Stimulated activated naive CD4-positive, alpha-beta T cell treated with Interleukin-2 at 50 U/mL for 16 hours (primary cell): ENCODE measurements at regions not wholly inside any gene's neighbourhood (a gene's known extent, or its start where the extent isn't known, plus 50 kb on each side); places are given as distances from the start of the nearest gene placed in this dataset.

ENCODE experiments used
- DNase-seq: peaks from one replicate; lab custom pipeline; 2025; lab: John Stamatoyannopoulos, UW

- DNase-seq = no peak
Measured at GRCh38 chr1:59025898-59026426, 242.1 kb upstream of the JUN start.

GRCh38 chr1:59026472-59026948 is 242.7 kb upstream of the JUN start:
- DNase-seq = no peak

- no peak for DNase-seq
Measured at GRCh38 chr1:59027177-59027576, 243.3 kb upstream of the JUN start.

GRCh38 chr1:59028048-59028447 is 244.2 kb upstream of the JUN start:
- no peak for DNase-seq

- no peak for DNase-seq
Measured at GRCh38 chr1:59029411-59030167, 245.7 kb upstream of the JUN start.

GRCh38 chr1:59032228-59032627 is 248.4 kb upstream of the JUN start:
- no peak for DNase-seq

GRCh38 chr1:59033761-59034160 is 249.9 kb upstream of the JUN start:
- DNase-seq = no peak

- no peak for DNase-seq
Measured at GRCh38 chr1:59034925-59035324, 251.1 kb upstream of the JUN start.

GRCh38 chr1:59039551-59039950 is 255.7 kb upstream of the JUN start:
- no peak for DNase-seq

- DNase-seq = no peak
Measured at GRCh38 chr1:59040486-59040885, 256.4 kb upstream of the FGGY start.

- DNase-seq = no peak
Measured at GRCh38 chr1:59041646-59042277, 255.1 kb upstream of the FGGY start.

GRCh38 chr1:59043796-59044195 is 253.1 kb upstream of the FGGY start:
- no peak for DNase-seq

- DNase-seq = no peak
Measured at GRCh38 chr1:59044535-59045121, 252.3 kb upstream of the FGGY start.

- DNase-seq = no peak
Measured at GRCh38 chr1:59045137-59045536, 251.8 kb upstream of the FGGY start.

- DNase-seq = no peak
Measured at GRCh38 chr1:59045636-59046035, 251.3 kb upstream of the FGGY start.

GRCh38 chr1:59046134-59046533 is 250.8 kb upstream of the FGGY start:
- DNase-seq = no peak

GRCh38 chr1:59046730-59047157 is 250.2 kb upstream of the FGGY start:
- DNase-seq = peak; percentile 19

GRCh38 chr1:59051007-59051406 is 245.9 kb upstream of the FGGY start:
- DNase-seq = no peak

GRCh38 chr1:59052166-59052590 is 244.7 kb upstream of the FGGY start:
- no peak for DNase-seq

- no peak for DNase-seq
Measured at GRCh38 chr1:59054172-59054571, 242.7 kb upstream of the FGGY start.

GRCh38 chr1:59055908-59056719 is 240.8 kb upstream of the FGGY start:
- DNase-seq = no peak

GRCh38 chr1:59057211-59057694 is 239.6 kb upstream of the FGGY start:
- DNase-seq = no peak
